Suprapubic skin (tissue), 4 donors: ENCODE measurements at regions not wholly inside any gene's neighbourhood (a gene's known extent, or its start where the extent isn't known, plus 50 kb on each side); places are given as distances from the start of the nearest gene placed in this dataset.

Experiments used
- EP300 ChIP-seq: sonication (generic); formaldehyde crosslinking; IDR thresholded peaks from one replicate; pipeline ENCODE4 v1.6.1; 2017; ENCODE audit warnings: antibody characterized with exemption
- POLR2A ChIP-seq, 2 donors: fragments of 450-650 bp; IDR thresholded peaks; one replicate each; pipeline ENCODE4 v1.6.1; 2017; ENCODE audit warnings: antibody characterized with exemption in 2 of 2, mild to moderate bottlenecking in 2 of 2, moderate library complexity in 2 of 2
- POLR2AphosphoS5 ChIP-seq, 3 donors: sonication (generic); formaldehyde crosslinking; IDR thresholded peaks; one replicate each; pipeline ENCODE4 v1.6.1; 2017; ENCODE audit warnings: antibody characterized with exemption in 3 of 3
- TF ChIP-seq, protein P1 (sequence below), 2 donors: fragments of 200-600 bp in 1 of 2; fragments of 450-650 bp in 1 of 2; sonication (generic) in 1 of 2; IDR thresholded peaks; one replicate each; pipeline ENCODE4 v1.5.1; 2016 to 2019; ENCODE audit warnings: antibody characterized with exemption in 2 of 2, mild to moderate bottlenecking in 1 of 2, moderate library complexity in 1 of 2

- TF ChIP-seq, protein P1, sequence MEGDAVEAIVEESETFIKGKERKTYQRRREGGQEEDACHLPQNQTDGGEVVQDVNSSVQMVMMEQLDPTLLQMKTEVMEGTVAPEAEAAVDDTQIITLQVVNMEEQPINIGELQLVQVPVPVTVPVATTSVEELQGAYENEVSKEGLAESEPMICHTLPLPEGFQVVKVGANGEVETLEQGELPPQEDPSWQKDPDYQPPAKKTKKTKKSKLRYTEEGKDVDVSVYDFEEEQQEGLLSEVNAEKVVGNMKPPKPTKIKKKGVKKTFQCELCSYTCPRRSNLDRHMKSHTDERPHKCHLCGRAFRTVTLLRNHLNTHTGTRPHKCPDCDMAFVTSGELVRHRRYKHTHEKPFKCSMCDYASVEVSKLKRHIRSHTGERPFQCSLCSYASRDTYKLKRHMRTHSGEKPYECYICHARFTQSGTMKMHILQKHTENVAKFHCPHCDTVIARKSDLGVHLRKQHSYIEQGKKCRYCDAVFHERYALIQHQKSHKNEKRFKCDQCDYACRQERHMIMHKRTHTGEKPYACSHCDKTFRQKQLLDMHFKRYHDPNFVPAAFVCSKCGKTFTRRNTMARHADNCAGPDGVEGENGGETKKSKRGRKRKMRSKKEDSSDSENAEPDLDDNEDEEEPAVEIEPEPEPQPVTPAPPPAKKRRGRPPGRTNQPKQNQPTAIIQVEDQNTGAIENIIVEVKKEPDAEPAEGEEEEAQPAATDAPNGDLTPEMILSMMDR (IDR thresholded peaks at IDR 0.05) = no peak
- TF ChIP-seq POLR2A (IDR thresholded peaks at IDR 0.05) (no peak), EP300 (no peak), POLR2AphosphoS5 (IDR thresholded peaks at IDR 0.05) (no peak)
Observed at GRCh38 chr10:85492684-85493083, 873.9 kb downstream of the GRID1 start.
